Endothelial cell of umbilical vein (primary cell): ENCODE measurements at regions not wholly inside any gene's neighbourhood (a gene's known extent, or its start where the extent isn't known, plus 50 kb on each side); places are given as distances from the start of the nearest gene placed in this dataset.
"Not testable (repeated sequence)": the region's sequence is repeated elsewhere in the genome, so short reads cannot be mapped to it uniquely, and the experiment has no call there.

Experiments
- BruUV-seq: library from RNA; stranded (reverse); fragments of 400-500 nt; replicated peaks from 2 replicates; lab custom pipeline; 2021; lab: Mats Ljungman, UMichigan
- CTCF ChIA-PET: fragments of 300-600, 350-600 bp; sonication (Branson Sonifier 250); formaldehyde crosslinking; loops from one replicate; lab custom pipeline; 2021; ENCODE audit warnings: antibody characterized with exemption, inconsistent platforms; lab: Charles Lee
- POLR2A ChIA-PET: fragments of 300-600, 350-600 bp; sonication (Branson Sonifier 250); formaldehyde crosslinking; loops from one replicate; lab custom pipeline; 2021; ENCODE audit warnings: antibody characterized with exemption, inconsistent platforms; lab: Charles Lee
- DNase-seq: peaks from one replicate; pipeline ENCODE4 v3.0.0-alpha.2; 2011; ENCODE audit warnings: low read depth, low spot score
- FAIRE-seq: peaks from 2 replicates; lab custom pipeline; 2011; peaks lifted over from hg19 to GRCh38; lab: Jason Lieb, UNC
- H2AFZ ChIP-seq: 2 replicates; pipeline ENCODE4 v1.6.0; 2012; ENCODE audit warnings: low read depth, low read length, control low read depth, inconsistent platforms
- H3K27ac ChIP-seq: 2 replicates; pipeline ENCODE4 v1.5.1; 2011; ENCODE audit warnings: low read depth, mild to moderate bottlenecking, control low read depth, low read length, moderate library complexity; ENCODE audit not compliant: insufficient read depth
- H3K27me3 ChIP-seq, 2 experiments: 2 replicates each; pipeline versions ENCODE4 v1.6.0 to v1.6.1; 2011; ENCODE audit warnings: low read length in 2 of 2, mixed read lengths in 1 of 2; ENCODE audit not compliant: control insufficient read depth in 2 of 2, insufficient read depth in 2 of 2
- H3K36me3 ChIP-seq, 2 experiments: 2 replicates in 1 of 2; 3 replicates in 1 of 2; pipeline ENCODE4 v1.5.1; 2011; ENCODE audit warnings: low read length in 2 of 2, mild to moderate bottlenecking in 1 of 2, moderate library complexity in 1 of 2; ENCODE audit not compliant: control insufficient read depth in 2 of 2, insufficient read depth in 2 of 2; ENCODE audit errors: extremely low read depth in 1 of 2
- H3K4me1 ChIP-seq: 3 replicates; pipeline ENCODE4 v1.5.1; 2011; ENCODE audit warnings: mild to moderate bottlenecking, low read length; ENCODE audit not compliant: control insufficient read depth, insufficient read depth; ENCODE audit errors: extremely low read depth
- H3K4me2 ChIP-seq: 2 replicates; pipeline ENCODE4 v1.6.1; 2011; ENCODE audit warnings: low read length, control low read depth, mixed read lengths; ENCODE audit not compliant: insufficient read depth
- H3K4me3 ChIP-seq, 3 experiments: fragments of 200-600 bp in 1 of 3; sonication (generic), shearing (Covaris generic) in 1 of 3; replicated peaks in 1 of 3; 2 replicates each; pipeline ENCODE4 v1.5.1; 2011 to 2016; ENCODE audit warnings: control low read depth in 3 of 3, low read length in 3 of 3, mild to moderate bottlenecking in 2 of 3, inconsistent platforms in 1 of 3, low read depth in 1 of 3, moderate library complexity in 1 of 3; ENCODE audit not compliant: insufficient read depth in 1 of 3
- H3K79me2 ChIP-seq: 2 replicates; pipeline ENCODE4 v1.6.0; 2012; ENCODE audit warnings: low read length, inconsistent platforms; ENCODE audit not compliant: control insufficient read depth, insufficient read depth
- H3K9ac ChIP-seq: replicated peaks from 2 replicates; pipeline ENCODE3; 2011; ENCODE audit warnings: low read length, control low read depth; ENCODE audit not compliant: insufficient read depth; ENCODE audit errors: extremely low read depth
- H3K9me1 ChIP-seq: replicated peaks from 3 replicates; pipeline ENCODE4 v1.6.0; 2011; ENCODE audit warnings: mild to moderate bottlenecking, low read length; ENCODE audit not compliant: control insufficient read depth, insufficient read depth; ENCODE audit errors: extremely low read depth
- H3K9me3 ChIP-seq: replicated peaks from 2 replicates; pipeline ENCODE4 v1.5.1; 2012; ENCODE audit warnings: low read length, inconsistent platforms; ENCODE audit not compliant: control insufficient read depth, insufficient read depth
- H4K20me1 ChIP-seq: replicated peaks from 2 replicates; pipeline ENCODE3; 2011; ENCODE audit warnings: mild to moderate bottlenecking, low read length; ENCODE audit not compliant: control insufficient read depth, insufficient read depth; ENCODE audit errors: extremely low read depth
- CTCF ChIP-seq, 2 donors: IDR thresholded peaks; 1 replicate in 1 of 2; 2 replicates in 1 of 2; pipeline ENCODE4 v1.5.1; 2011; ENCODE audit warnings: low read length in 2 of 2, mild to moderate bottlenecking in 2 of 2, moderate library complexity in 2 of 2, control low read depth in 1 of 2, inconsistent platforms in 1 of 2, low read depth in 1 of 2; ENCODE audit not compliant: insufficient read depth in 1 of 2; ENCODE audit errors: extremely low read depth in 1 of 2
- EZH2 ChIP-seq: IDR thresholded peaks from 2 replicates; pipeline ENCODE4 v1.6.1; 2012; ENCODE audit warnings: borderline replicate concordance, low read depth, mild to moderate bottlenecking, moderate library complexity, low read length, inconsistent platforms; ENCODE audit not compliant: severe bottlenecking
- FOS ChIP-seq: IDR thresholded peaks from 2 replicates; pipeline ENCODE4 v1.6.1; 2011; ENCODE audit warnings: mild to moderate bottlenecking, low read length, moderate library complexity, borderline replicate concordance; ENCODE audit not compliant: insufficient read depth
- GATA2 ChIP-seq: IDR thresholded peaks from 2 replicates; pipeline ENCODE4 v1.7.0; 2011; ENCODE audit warnings: low read depth, mild to moderate bottlenecking, moderate library complexity, mixed read lengths, low read length; ENCODE audit not compliant: insufficient read length, insufficient read depth
- JUN ChIP-seq: IDR thresholded peaks from 2 replicates; pipeline ENCODE4 v1.6.1; 2011; ENCODE audit warnings: borderline replicate concordance, low read depth; ENCODE audit not compliant: insufficient read length, insufficient read depth
- MYC ChIP-seq: IDR thresholded peaks from one replicate; pipeline ENCODE4 v1.6.1; 2011; ENCODE audit warnings: mild to moderate bottlenecking, low read depth, low read length
- POLR2A ChIP-seq: IDR thresholded peaks from 2 replicates; pipeline ENCODE4 v1.6.1; 2012; ENCODE audit warnings: low read depth, mild to moderate bottlenecking, control low read depth, low read length
- dilution Hi-C: fragments of 300-500 bp; cut with MboI; formaldehyde crosslinking; loops from one replicate; pipeline ENCODE4 v1.15.0; 2019; ENCODE audit warnings: low sequenced_read_pairs; ENCODE audit not compliant: extremely low pct_ligation_motif_present
- intact Hi-C: fragments of 100-400 bp; cut with micrococcal nuclease; formaldehyde crosslinking; loops from one replicate; pipeline ENCODE4 v1.10.0; 2022

GRCh38 chr6:109879521-109879920 lies 98.6 kb upstream of the GPR6 start:
- CTCF ChIA-PET = no interaction called here
- POLR2A ChIA-PET = no interaction called here

GRCh38 chr6:109881069-109881468 lies 97.0 kb upstream of the GPR6 start:
- DNase-seq, dilution Hi-C loops, FAIRE-seq, H3K9me1 ChIP-seq, H3K4me3 ChIP-seq, H3K9me3 ChIP-seq, POLR2A ChIA-PET, H3K9ac ChIP-seq, H3K27ac ChIP-seq, H3K36me3 ChIP-seq, H4K20me1 ChIP-seq, H3K79me2 ChIP-seq, H3K4me2 ChIP-seq, H3K4me1 ChIP-seq, intact Hi-C loops, H2AFZ ChIP-seq, BruUV-seq, CTCF ChIA-PET: not testable (repeated sequence)
- peaks cover 6 to 11% of the 10 kb centered on the region in 2 experiments for H3K27me3 ChIP-seq

More at GRCh38 chr6:109879521-109879920, 98.6 kb upstream of the GPR6 start:
- Histone ChIP-seq H2AFZ (no peak overlapping the region), H3K9me1 (no peaks in the 10 kb centered on the region), H3K9ac (no peak overlapping the region), H3K4me3 (no peak overlapping the region), H3K79me2 (no peaks in the 10 kb centered on the region), H3K27ac (no peak overlapping the region), H3K4me1 (no peaks in the 10 kb centered on the region), H3K4me2 (no peak overlapping the region), H3K27me3 (peaks cover 6 to 11% of the 10 kb centered on the region in 2 experiments), H3K9me3 (no peaks in the 10 kb centered on the region), H4K20me1 (no peaks in the 10 kb centered on the region), H3K36me3 (no peaks in the 10 kb centered on the region)
- dilution Hi-C loops = no loop called here
- intact Hi-C loops = no loop called here
- no TSS peak for BruUV-seq
- no peak for DNase-seq
- FAIRE-seq = no peak
- TF ChIP-seq MYC (no peak), POLR2A (no peak), JUN (no peak), CTCF (IDR thresholded peaks at IDR 0.05; ENCODE audit: extremely low read depth in 1 of 2, insufficient read depth in 1 of 2, low read depth in 1 of 2, low read length in 2 of 2) (no peak), FOS (no peak), GATA2 (no peak), EZH2 (no peak)

- CTCF ChIA-PET, BruUV-seq, H3K4me1 ChIP-seq, H4K20me1 ChIP-seq, dilution Hi-C loops, H3K9me1 ChIP-seq, POLR2A ChIA-PET, FAIRE-seq, H3K27ac ChIP-seq, H3K27me3 ChIP-seq, H2AFZ ChIP-seq, H3K4me3 ChIP-seq, H3K4me2 ChIP-seq, intact Hi-C loops, H3K9ac ChIP-seq, H3K79me2 ChIP-seq, H3K36me3 ChIP-seq, H3K9me3 ChIP-seq, DNase-seq: not testable (repeated sequence)
Observed at GRCh38 chr6:109881953-109882490, 96.1 kb upstream of the GPR6 start.
